PC-9 (cell line): ENCODE measurements at regions not wholly inside any gene's neighbourhood (a gene's known extent, or its start where the extent isn't known, plus 50 kb on each side); places are given as distances from the start of the nearest gene placed in this dataset.

Source experiments
- CTCF ChIP-seq: fragments of 200-600 bp; sonication (generic); conservative IDR thresholded peaks from 2 replicates; pipeline ENCODE4 v1.6.1; 2017; ENCODE audit warnings: mixed run types, antibody characterized with exemption, mild to moderate bottlenecking, moderate library complexity
- EZH2 ChIP-seq: fragments of 200-600 bp; sonication (generic); IDR thresholded peaks from 2 replicates; pipeline ENCODE4 v1.8.0; 2017; ENCODE audit warnings: antibody characterized with exemption, low read depth

- TF ChIP-seq EZH2 = no peak
- TF ChIP-seq CTCF = no peak
Observed at GRCh38 chr5:40355181-40355580, 324.5 kb upstream of the PTGER4 start.
